ENCODE measurements at regions not wholly inside any gene's neighbourhood (a gene's known extent, or its start where the extent isn't known, plus 50 kb on each side); places are given as distances from the start of the nearest gene placed in this dataset.
"Not testable (repeated sequence)": the region's sequence is repeated elsewhere in the genome, so short reads cannot be mapped to it uniquely, and the experiment has no call there.

DNA sequence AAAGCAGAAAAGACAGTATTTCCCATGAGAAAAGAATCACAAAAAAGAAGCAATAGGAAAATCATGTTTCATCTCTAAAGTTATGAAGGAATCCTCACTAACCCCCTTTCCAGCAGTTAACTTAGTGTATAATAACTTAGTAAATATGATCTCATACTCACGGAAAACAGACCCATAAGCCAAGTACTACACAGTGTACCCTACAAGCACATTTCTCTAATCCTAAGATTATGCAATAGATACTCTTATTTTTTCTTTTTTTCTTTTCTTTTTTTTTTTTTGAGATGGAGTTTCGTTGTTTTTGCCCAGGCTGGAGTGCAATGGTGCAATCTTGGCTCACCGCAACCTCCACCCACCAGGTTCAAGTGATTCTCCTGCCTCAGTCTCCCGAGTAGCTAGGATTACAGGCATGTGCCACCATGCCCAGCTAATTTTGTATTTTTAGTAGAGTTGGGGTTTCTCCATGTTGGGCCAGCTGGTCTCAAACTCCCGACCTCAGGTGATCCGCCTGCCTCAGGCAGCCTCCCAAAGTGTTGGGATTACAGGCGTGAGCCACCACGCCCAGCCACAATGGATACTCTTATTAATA lies 73.7 kb upstream of the KCTD7 start:
- H3K9ac ChIP-seq (ENCODE audit: low read depth, low read length); ATAC-seq (ENCODE audit: insufficient read depth, low read depth); H3K9me3 ChIP-seq (ENCODE audit: insufficient read depth, low read length, severe bottlenecking); H2AFZ ChIP-seq (ENCODE audit: low read depth, low read length); H3K4me2 ChIP-seq (ENCODE audit: insufficient read depth, low read length); H3K27me3 ChIP-seq (ENCODE audit: insufficient read depth, low read length, poor library complexity); H3K27ac ChIP-seq (ENCODE audit: low read length); H3K4me3 ChIP-seq (ENCODE audit: low read depth in 1 of 2, low read length in 2 of 2); DNase-seq; H3K4me1 ChIP-seq (ENCODE audit: insufficient read depth, low read length): not testable (repeated sequence)
- peaks cover 17% of the 10 kb centered on the region for H3K79me2 ChIP-seq (ENCODE audit: insufficient read depth, low read length)
- peaks cover 87% of the 10 kb centered on the region for H3K36me3 ChIP-seq (ENCODE audit: insufficient read depth, low read length)
- peaks cover 31% of the 10 kb centered on the region for H4K20me1 ChIP-seq (ENCODE audit: insufficient read depth, low read length)

DNA sequence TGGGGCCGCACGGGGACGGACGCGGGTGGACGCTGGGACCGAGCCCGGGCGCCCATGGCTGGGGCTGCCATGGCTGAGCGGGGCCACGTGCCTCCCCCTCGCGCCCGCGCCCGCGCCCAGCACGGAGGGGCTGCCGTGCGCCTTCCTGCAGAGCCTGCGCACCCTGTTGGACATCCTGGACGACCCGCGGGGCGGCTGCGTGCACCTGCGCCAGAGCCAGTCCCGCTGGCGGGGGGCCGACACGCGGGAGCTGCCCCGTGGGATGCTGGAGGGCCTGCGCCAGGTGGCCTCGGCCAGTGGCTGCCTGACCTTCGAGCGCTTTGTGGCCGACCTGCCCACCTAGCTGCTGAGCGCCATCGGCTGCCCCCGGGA lies 72.5 kb upstream of the KCTD7 start:
- Histone ChIP-seq H3K4me1 (ENCODE audit: insufficient read depth, low read length) (no peaks in the 10 kb centered on the region), H3K4me2 (ENCODE audit: insufficient read depth, low read length) (no peak overlapping the region), H3K27ac (ENCODE audit: low read length) (no peak overlapping the region), H2AFZ (ENCODE audit: low read depth, low read length) (no peak overlapping the region), H4K20me1 (ENCODE audit: insufficient read depth, low read length) (peaks cover 31% of the 10 kb centered on the region), H3K27me3 (ENCODE audit: insufficient read depth, low read length, poor library complexity) (no peaks in the 10 kb centered on the region), H3K9ac (ENCODE audit: low read depth, low read length) (no peak overlapping the region), H3K9me3 (ENCODE audit: insufficient read depth, low read length, severe bottlenecking) (no peaks in the 10 kb centered on the region), H3K79me2 (ENCODE audit: insufficient read depth, low read length) (peaks cover 22% of the 10 kb centered on the region), H3K36me3 (ENCODE audit: insufficient read depth, low read length) (peaks cover 81% of the 10 kb centered on the region), H3K4me3 (ENCODE audit: low read depth in 1 of 2, low read length in 2 of 2) (no peak overlapping the region)
- ATAC-seq (ENCODE audit: insufficient read depth, low read depth) (no peak), DNase-seq (no peak)
- TF ChIP-seq CTCF (IDR thresholded peaks at IDR 0.05; ENCODE audit: borderline replicate concordance, extremely low read depth, low read length, poor library complexity, severe bottlenecking): no peak
- TF ChIP-seq EZH2 (IDR thresholded peaks at IDR 0.05; ENCODE audit: borderline replicate concordance, low read depth, low read length, severe bottlenecking): no peak

GRCh38 chr7:66556549-66557213 lies 72.0 kb upstream of the KCTD7 start:
- H3K4me3 ChIP-seq (ENCODE audit: low read depth in 1 of 2, low read length in 2 of 2): no peak overlapping the region
- no peak for DNase-seq
- H3K27me3 ChIP-seq (ENCODE audit: insufficient read depth, low read length, poor library complexity): no peaks in the 10 kb centered on the region
- H3K4me1 ChIP-seq (ENCODE audit: insufficient read depth, low read length): no peaks in the 10 kb centered on the region
- no peak overlapping the region for H3K9ac ChIP-seq (ENCODE audit: low read depth, low read length)
- H2AFZ ChIP-seq (ENCODE audit: low read depth, low read length): no peak overlapping the region
- H4K20me1 ChIP-seq (ENCODE audit: insufficient read depth, low read length): peaks cover 31% of the 10 kb centered on the region
- H3K36me3 ChIP-seq (ENCODE audit: insufficient read depth, low read length): peaks cover 78% of the 10 kb centered on the region
- no peak overlapping the region for H3K27ac ChIP-seq (ENCODE audit: low read length)
- TF ChIP-seq EZH2 (IDR thresholded peaks at IDR 0.05; ENCODE audit: borderline replicate concordance, low read depth, low read length, severe bottlenecking) (no peak), CTCF (IDR thresholded peaks at IDR 0.05; ENCODE audit: borderline replicate concordance, extremely low read depth, low read length, poor library complexity, severe bottlenecking) (no peak)
- H3K9me3 ChIP-seq (ENCODE audit: insufficient read depth, low read length, severe bottlenecking): no peaks in the 10 kb centered on the region
- ATAC-seq (ENCODE audit: insufficient read depth, low read depth): no peak
- H3K79me2 ChIP-seq (ENCODE audit: insufficient read depth, low read length): peaks cover 25% of the 10 kb centered on the region
- no peak overlapping the region for H3K4me2 ChIP-seq (ENCODE audit: insufficient read depth, low read length)

GRCh38 chr7:66557214-66558200 lies 71.2 kb upstream of the KCTD7 start:
- DNase-seq (peak; percentile 67), ATAC-seq (ENCODE audit: insufficient read depth, low read depth) (peak; percentile 90)
- TF ChIP-seq EZH2 (IDR thresholded peaks at IDR 0.05; ENCODE audit: borderline replicate concordance, low read depth, low read length, severe bottlenecking) (no peak), CTCF (IDR thresholded peaks at IDR 0.05; ENCODE audit: borderline replicate concordance, extremely low read depth, low read length, poor library complexity, severe bottlenecking) (peak; percentile 95)
- no peaks in the 10 kb centered on the region for H3K9me3 ChIP-seq (ENCODE audit: insufficient read depth, low read length, severe bottlenecking)
- peaks cover 74% of the 10 kb centered on the region for H3K36me3 ChIP-seq (ENCODE audit: insufficient read depth, low read length)
- H3K4me3 ChIP-seq (ENCODE audit: low read depth in 1 of 2, low read length in 2 of 2): no peak overlapping the region
- no peaks in the 10 kb centered on the region for H3K27me3 ChIP-seq (ENCODE audit: insufficient read depth, low read length, poor library complexity)
- no peak overlapping the region for H3K9ac ChIP-seq (ENCODE audit: low read depth, low read length)
- H3K79me2 ChIP-seq (ENCODE audit: insufficient read depth, low read length): peaks cover 29% of the 10 kb centered on the region
- no peaks in the 10 kb centered on the region for H3K4me1 ChIP-seq (ENCODE audit: insufficient read depth, low read length)
- H3K27ac ChIP-seq (ENCODE audit: low read length): no peak overlapping the region
- H4K20me1 ChIP-seq (ENCODE audit: insufficient read depth, low read length): peaks cover 31% of the 10 kb centered on the region
- H3K4me2 ChIP-seq (ENCODE audit: insufficient read depth, low read length): no peak overlapping the region
- H2AFZ ChIP-seq (ENCODE audit: low read depth, low read length): no peak overlapping the region

All from DND-41 (cell line).